Adrenal gland (tissue), 9 donors: ENCODE measurements at regions not wholly inside any gene's neighbourhood (a gene's known extent, or its start where the extent isn't known, plus 50 kb on each side); places are given as distances from the start of the nearest gene placed in this dataset.

Experiments
- DNase-seq, 7 donors: peaks; one replicate each; pipeline ENCODE4 v3.0.0-alpha.2; 2019 to 2020
- H3K27ac ChIP-seq, 5 donors: fragments of 200-600 bp; sonication (generic) in 4 of 5; 1 replicate in 3 of 5; 2 replicates in 2 of 5; pipeline versions ENCODE4 v1.5.1 to v1.8.0; 2016 to 2020; ENCODE audit warnings: mild to moderate bottlenecking in 1 of 5
- H3K27me3 ChIP-seq: fragments of 200-600 bp; 2 replicates; pipeline ENCODE4 v1.8.0; 2021
- H3K36me3 ChIP-seq, 2 donors: fragments of 200-600 bp; replicated peaks in 1 of 2; 1 replicate in 1 of 2; 2 replicates in 1 of 2; pipeline versions ENCODE4 v1.5.1 to v1.8.0; 2018 to 2022
- H3K4me1 ChIP-seq, 2 donors: fragments of 200-600 bp; replicated peaks in 1 of 2; 1 replicate in 1 of 2; 2 replicates in 1 of 2; pipeline versions ENCODE4 v1.5.1 to v1.8.0; 2018 to 2021
- H3K4me3 ChIP-seq, 4 donors: fragments of 200-600 bp; sonication (generic) in 3 of 4; one replicate each; pipeline ENCODE4 v1.5.1; 2016 to 2018
- H3K9me3 ChIP-seq, 3 donors: fragments of 200-600 bp; sonication (generic) in 1 of 3; replicated peaks in 1 of 3; 1 replicate in 2 of 3; 2 replicates in 1 of 3; pipeline versions ENCODE4 v1.5.1 to v1.8.0; 2016 to 2021
- POLR2A ChIP-seq, 2 donors: fragments of 450-650 bp; IDR thresholded peaks; one replicate each; pipeline ENCODE4 v1.6.1; 2017; ENCODE audit warnings: antibody characterized with exemption in 2 of 2, mild to moderate bottlenecking in 2 of 2, moderate library complexity in 1 of 2
- WGBS, 4 donors: extraction: QIAGEN DNeasy Blood & Tissue Kit in 2 of 4; methylation state at CpG; one replicate each; pipeline versions ENCODE4 v1.1.5 to v1.1.7; 2013 to 2017; 5-methylcytosine and 5-hydroxymethylcytosine counted together
- intact Hi-C, 2 donors: fragments of 100-400 bp; cut with DNase I; formaldehyde crosslinking; loops; one replicate each; pipeline versions ENCODE4 v1.14.1 to v1.15.0; 2022 to 2023
- TF ChIP-seq, protein P1 (sequence below), 6 experiments: fragments of 450-650 bp in 4 of 6; fragments of 200-600 bp in 2 of 6; sonication (generic) in 1 of 6; IDR thresholded peaks; 1 replicate in 5 of 6; 2 replicates in 1 of 6; pipeline versions ENCODE4 v1.5.1 to v1.8.0; 2016 to 2021; ENCODE audit warnings: antibody characterized with exemption in 6 of 6, mild to moderate bottlenecking in 2 of 6, moderate library complexity in 1 of 6
- donor health status: healthy with polysubstance abuse.
- donor health status: Bipolar disorder and iron deficiency.
- donor health status: DM: yes; HTN: yes; CAD: no.
- donor health status: DM: no; HTN: no; CAD: no.
- donor health status: DM: no; HTN: no; CAD: no.

GRCh38 chr11:112511271-112511670 is 250.6 kb upstream of the PLET1 start:
- H3K36me3 ChIP-seq: no peaks in the 10 kb centered on the region
- H3K27ac ChIP-seq: no peak overlapping the region
- WGBS, 4 donors: 56 to 89% (median 70%) methylated on average over 1 of the region's 1 CpG
- H3K27me3 ChIP-seq: no peaks in the 10 kb centered on the region
- no peak for DNase-seq
- H3K9me3 ChIP-seq: no peaks in the 10 kb centered on the region
- intact Hi-C loops: no loop called here
- no peaks in the 10 kb centered on the region for H3K4me1 ChIP-seq
- H3K4me3 ChIP-seq: no peak overlapping the region
- TF ChIP-seq, protein P1, sequence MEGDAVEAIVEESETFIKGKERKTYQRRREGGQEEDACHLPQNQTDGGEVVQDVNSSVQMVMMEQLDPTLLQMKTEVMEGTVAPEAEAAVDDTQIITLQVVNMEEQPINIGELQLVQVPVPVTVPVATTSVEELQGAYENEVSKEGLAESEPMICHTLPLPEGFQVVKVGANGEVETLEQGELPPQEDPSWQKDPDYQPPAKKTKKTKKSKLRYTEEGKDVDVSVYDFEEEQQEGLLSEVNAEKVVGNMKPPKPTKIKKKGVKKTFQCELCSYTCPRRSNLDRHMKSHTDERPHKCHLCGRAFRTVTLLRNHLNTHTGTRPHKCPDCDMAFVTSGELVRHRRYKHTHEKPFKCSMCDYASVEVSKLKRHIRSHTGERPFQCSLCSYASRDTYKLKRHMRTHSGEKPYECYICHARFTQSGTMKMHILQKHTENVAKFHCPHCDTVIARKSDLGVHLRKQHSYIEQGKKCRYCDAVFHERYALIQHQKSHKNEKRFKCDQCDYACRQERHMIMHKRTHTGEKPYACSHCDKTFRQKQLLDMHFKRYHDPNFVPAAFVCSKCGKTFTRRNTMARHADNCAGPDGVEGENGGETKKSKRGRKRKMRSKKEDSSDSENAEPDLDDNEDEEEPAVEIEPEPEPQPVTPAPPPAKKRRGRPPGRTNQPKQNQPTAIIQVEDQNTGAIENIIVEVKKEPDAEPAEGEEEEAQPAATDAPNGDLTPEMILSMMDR (IDR thresholded peaks at IDR 0.05): no peak
- TF ChIP-seq POLR2A (IDR thresholded peaks at IDR 0.05): no peak

DNA sequence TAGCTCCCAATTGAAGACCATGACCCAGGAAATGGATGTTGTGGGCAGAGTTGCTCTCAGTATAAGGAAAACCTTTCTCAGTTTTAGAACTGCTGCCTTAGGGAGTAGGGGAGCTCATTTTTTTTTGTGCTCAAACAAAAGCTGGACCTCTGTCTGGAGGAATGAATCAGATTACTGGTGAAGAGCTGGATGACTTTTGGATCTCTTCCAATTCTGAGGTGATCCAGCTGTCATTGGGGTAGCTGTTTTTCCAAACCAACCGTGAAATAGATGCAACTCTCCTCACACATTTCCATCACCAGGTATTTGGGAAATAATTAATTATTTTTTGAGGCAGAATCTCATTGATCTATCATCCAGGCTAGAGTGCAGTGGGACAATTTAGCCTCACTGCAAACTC is 251.3 kb upstream of the PLET1 start:
- H3K9me3 ChIP-seq: no peaks in the 10 kb centered on the region
- no peak overlapping the region for H3K4me3 ChIP-seq
- H3K27me3 ChIP-seq: no peaks in the 10 kb centered on the region
- no peak overlapping the region for H3K27ac ChIP-seq
- DNase-seq: no peak
- TF ChIP-seq, protein P1 (IDR thresholded peaks at IDR 0.05): no peak
- no peak for TF ChIP-seq POLR2A (IDR thresholded peaks at IDR 0.05)
- intact Hi-C loops: no loop called here
- no peaks in the 10 kb centered on the region for H3K36me3 ChIP-seq
- H3K4me1 ChIP-seq: no peaks in the 10 kb centered on the region
- WGBS, 4 donors: 46 to 76% (median 62%) methylated on average over 1 of the region's 1 CpG

DNA sequence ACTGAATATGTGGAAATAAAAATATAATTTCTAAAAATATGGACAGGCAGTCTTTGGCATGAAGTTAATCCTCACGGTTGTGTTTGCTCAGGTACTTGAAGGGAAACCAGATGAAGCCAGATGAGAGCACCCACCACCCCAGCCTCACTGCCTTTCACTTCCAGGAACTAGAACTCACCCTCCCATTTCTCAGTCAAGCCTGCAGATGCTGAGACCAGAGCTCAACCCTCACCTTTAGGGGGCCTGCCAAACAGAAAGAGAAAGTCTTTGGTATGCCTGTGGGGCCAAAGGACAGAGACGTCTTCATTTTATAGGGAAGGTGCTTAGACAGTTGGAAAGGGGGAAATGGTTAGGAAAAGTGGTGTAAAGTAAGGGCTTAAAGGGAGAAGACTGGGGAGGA is 252.8 kb upstream of the PLET1 start:
- no peak overlapping the region for H3K4me3 ChIP-seq
- H3K36me3 ChIP-seq: no peaks in the 10 kb centered on the region
- H3K27me3 ChIP-seq: no peaks in the 10 kb centered on the region
- no peak overlapping the region for H3K27ac ChIP-seq
- intact Hi-C loops: no loop called here
- DNase-seq: no peak
- TF ChIP-seq POLR2A (IDR thresholded peaks at IDR 0.05): no peak
- TF ChIP-seq, protein P1 (IDR thresholded peaks at IDR 0.05): no peak
- WGBS, 4 donors: 68 to 86% (median 72%) methylated on average over 2 of the region's 2 CpGs
- H3K9me3 ChIP-seq: no peaks in the 10 kb centered on the region
- H3K4me1 ChIP-seq: no peaks in the 10 kb centered on the region

- DNase-seq: peak in 1 of 7 donors; percentile 58
- TF ChIP-seq POLR2A (IDR thresholded peaks at IDR 0.05): no peak
- TF ChIP-seq, protein P1 (IDR thresholded peaks at IDR 0.05): no peak
Observed at GRCh38 chr11:112514011-112514740, 253.5 kb upstream of the PLET1 start.

More at GRCh38 chr11:112514011-112514740, 253.5 kb upstream of the PLET1 start:
- 63 to 75% (median 67%) methylated on average over 5 of the region's 5 CpGs for WGBS, 4 donors
- Histone ChIP-seq H3K4me3 (no peak overlapping the region), H3K27ac (no peak overlapping the region), H3K27me3 (no peaks in the 10 kb centered on the region), H3K4me1 (no peaks in the 10 kb centered on the region), H3K36me3 (no peaks in the 10 kb centered on the region), H3K9me3 (no peaks in the 10 kb centered on the region)
- intact Hi-C loops: no loop called here
